ENCODE measurements at regions not wholly inside any gene's neighbourhood (a gene's known extent, or its start where the extent isn't known, plus 50 kb on each side); places are given as distances from the start of the nearest gene placed in this dataset.

GRCh38 chr18:64777556-64777955 lies 628.7 kb upstream of the LINC00305 start:
- no peak for TF ChIP-seq CTCF (conservative IDR thresholded peaks at IDR 0.05)
- TF ChIP-seq ZFX (IDR thresholded peaks at IDR 0.05) = no peak
